GM12878 (cell line): ENCODE measurements at regions not wholly inside any gene's neighbourhood (a gene's known extent, or its start where the extent isn't known, plus 50 kb on each side); places are given as distances from the start of the nearest gene placed in this dataset.

Experiments
- ATAC-seq: fragments of 200-7000 bp; cut with Tn5 transposase; 3 replicates; pipeline ENCODE4 v1.9.1; 2020; ENCODE audit warnings: mild to moderate bottlenecking, moderate library complexity
- BruUV-seq: library from RNA; stranded (reverse); fragments of 400-500 nt; replicated peaks from 2 replicates; lab custom pipeline; 2021; lab: Mats Ljungman, UMichigan
- CTCF ChIA-PET: fragments of 300-600 bp; sonication (Branson Sonifier 250); formaldehyde crosslinking; extraction: SDS; loops from one replicate; lab custom pipeline; 2021; ENCODE audit warnings: inconsistent platforms; lab: Yijun Ruan, JAX
- POLR2A ChIA-PET: fragments of 350-600 bp; formaldehyde crosslinking; extraction: SDS; loops from one replicate; lab custom pipeline; 2021; ENCODE audit warnings: inconsistent platforms; lab: Charles Lee
- RAD21 ChIA-PET: fragments of 300-600 bp; sonication (Branson Sonifier 250); formaldehyde crosslinking; loops from one replicate; lab custom pipeline; 2023; ENCODE audit warnings: antibody characterized with exemption; ENCODE audit not compliant: unreplicated experiment; lab: Charles Lee
- SMC1A ChIA-PET: fragments of 300-600 bp; sonication (Branson Sonifier 250); formaldehyde crosslinking; loops from one replicate; lab custom pipeline; 2023; ENCODE audit not compliant: unreplicated experiment, uncharacterized antibody; lab: Charles Lee
- DNase-seq: peaks from one replicate; pipeline ENCODE4 v3.0.0-alpha.2; 2011; ENCODE audit warnings: low read depth, low spot score
- FAIRE-seq: peaks from 3 replicates; lab custom pipeline; 2011; peaks lifted over from hg19 to GRCh38; lab: Jason Lieb, UNC
- H2AFZ ChIP-seq: 2 replicates; pipeline ENCODE4 v1.6.0; 2011; ENCODE audit warnings: low read depth, low read length, control low read depth; ENCODE audit not compliant: control insufficient read depth
- H3K27ac ChIP-seq: 2 replicates; pipeline ENCODE4 v1.5.1; 2011; ENCODE audit warnings: control low read depth; ENCODE audit not compliant: control insufficient read depth, insufficient read depth
- H3K27me3 ChIP-seq, 2 experiments: replicated peaks in 1 of 2; 2 replicates each; pipeline versions ENCODE4 v1.6.0 to v1.6.1; 2011; ENCODE audit warnings: low read length in 1 of 2; ENCODE audit not compliant: control insufficient read depth in 2 of 2, insufficient read depth in 2 of 2
- H3K36me3 ChIP-seq, 2 experiments: 2 replicates each; pipeline ENCODE4 v1.5.1; 2011; ENCODE audit warnings: low read length in 1 of 2; ENCODE audit not compliant: control insufficient read depth in 2 of 2, insufficient read depth in 2 of 2
- H3K4me1 ChIP-seq: 2 replicates; pipeline ENCODE4 v1.6.1; 2011; ENCODE audit warnings: mild to moderate bottlenecking, low read length, moderate library complexity, mixed read lengths; ENCODE audit not compliant: control insufficient read depth, insufficient read depth
- H3K4me2 ChIP-seq: 2 replicates; pipeline ENCODE4 v1.6.0; 2011; ENCODE audit warnings: control low read depth; ENCODE audit not compliant: control insufficient read depth, insufficient read depth
- H3K4me3 ChIP-seq: fragments of 200-600 bp; sonication (generic); 2 replicates; pipeline ENCODE4 v1.5.1; 2016
- H3K79me2 ChIP-seq: 2 replicates; pipeline ENCODE4 v1.6.0; 2011; ENCODE audit warnings: low read length; ENCODE audit not compliant: control insufficient read depth, insufficient read depth
- H3K9ac ChIP-seq: 2 replicates; pipeline ENCODE4 v1.8.0; 2011; ENCODE audit warnings: low read length, control low read depth, mixed read lengths; ENCODE audit not compliant: control insufficient read depth, insufficient read depth
- H3K9me3 ChIP-seq: replicated peaks from 3 replicates; pipeline ENCODE4 v1.5.1; 2011; ENCODE audit warnings: mild to moderate bottlenecking, low read length; ENCODE audit not compliant: control insufficient read depth, insufficient read depth
- H4K20me1 ChIP-seq: 2 replicates; pipeline ENCODE4 v1.6.0; 2011; ENCODE audit not compliant: control insufficient read depth, insufficient read depth
- E4F1 ChIP-seq: fragments of 450-650 bp; IDR thresholded peaks from 2 replicates; pipeline ENCODE4 v1.6.1; 2018; ENCODE audit warnings: borderline replicate concordance, mild to moderate bottlenecking; ENCODE audit not compliant: partially characterized antibody
- EED ChIP-seq: sonication (generic); IDR thresholded peaks from 2 replicates; pipeline ENCODE4 v1.6.1; 2016; ENCODE audit warnings: antibody characterized with exemption, low read depth
- ETV6 ChIP-seq, 2 experiments: fragments of 450-650 bp in 1 of 2; IDR thresholded peaks in 1 of 2; conservative IDR thresholded peaks in 1 of 2; 2 replicates each; pipeline ENCODE4 v1.6.1; 2014; ENCODE audit warnings: antibody characterized with exemption in 1 of 2, borderline replicate concordance in 1 of 2, low read depth in 1 of 2, mild to moderate bottlenecking in 1 of 2, moderate library complexity in 1 of 2
- HDAC2 ChIP-seq: fragments of 200-600 bp; sonication (generic); IDR thresholded peaks from 2 replicates; pipeline ENCODE4 v1.6.1; 2017
- HDGF ChIP-seq: fragments of 450-650 bp; IDR thresholded peaks from 2 replicates; pipeline ENCODE4 v1.6.1; 2016; ENCODE audit warnings: antibody characterized with exemption
- IKZF1 ChIP-seq: fragments of 450-650 bp; conservative IDR thresholded peaks from 2 replicates; pipeline ENCODE4 v1.6.1; 2017; ENCODE audit warnings: antibody characterized with exemption, mild to moderate bottlenecking
- NFYA ChIP-seq: IDR thresholded peaks from 2 replicates; pipeline ENCODE4 v1.6.1; 2011; ENCODE audit warnings: low read depth, mild to moderate bottlenecking, low read length, improper control_type of control experiment, borderline replicate concordance
- NFYB ChIP-seq: IDR thresholded peaks from 2 replicates; pipeline ENCODE4 v1.6.1; 2011; ENCODE audit warnings: low read depth, mild to moderate bottlenecking, low read length, improper control_type of control experiment, moderate library complexity; ENCODE audit not compliant: insufficient read depth
- NR2F1 ChIP-seq: fragments of 450-650 bp; conservative IDR thresholded peaks from 2 replicates; pipeline ENCODE4 v1.6.1; 2017; ENCODE audit warnings: mild to moderate bottlenecking
- POU2F2 ChIP-seq: IDR thresholded peaks from 3 replicates; pipeline ENCODE4 v1.6.1; 2011; ENCODE audit warnings: low read depth, mild to moderate bottlenecking, low read length, borderline replicate concordance
- SMAD1 ChIP-seq: fragments of 450-650 bp; IDR thresholded peaks from 2 replicates; pipeline ENCODE4 v1.6.1; 2018; ENCODE audit warnings: mild to moderate bottlenecking, low read depth; ENCODE audit not compliant: partially characterized antibody
- TCF7 ChIP-seq: IDR thresholded peaks from 2 replicates; pipeline ENCODE4 v1.6.1; 2014; ENCODE audit warnings: antibody characterized with exemption, borderline replicate concordance
- ZNF24 ChIP-seq: fragments of 450-650 bp; IDR thresholded peaks from 2 replicates; pipeline ENCODE4 v1.6.1; 2017; ENCODE audit warnings: antibody characterized with exemption, mild to moderate bottlenecking
- ZNF687 ChIP-seq: fragments of 450-650 bp; IDR thresholded peaks from 2 replicates; pipeline ENCODE4 v1.6.1; 2017; ENCODE audit warnings: mild to moderate bottlenecking, moderate library complexity
- ZZZ3 ChIP-seq: IDR thresholded peaks from 2 replicates; pipeline ENCODE4 v1.6.1; 2011; ENCODE audit warnings: low read depth; ENCODE audit not compliant: control insufficient read depth, insufficient read length
- WGBS: methylation state at CpG from one replicate; pipeline ENCODE4 v1.1.6; 2016; ENCODE audit warnings: low lambda C conversion rate; ENCODE audit not compliant: insufficient replicate concordance, insufficient coverage; ENCODE audit errors: missing lambda C conversion rate; 5-methylcytosine and 5-hydroxymethylcytosine counted together
- in situ Hi-C: fragments of 300-500 bp; cut with MboI; formaldehyde crosslinking; loops from 9 replicates; pipeline ENCODE4 v1.14.3; 2018; ENCODE audit warnings: mixed read lengths
- intact Hi-C: fragments of 100-400 bp; cut with micrococcal nuclease; formaldehyde crosslinking; loops from one replicate; pipeline ENCODE4 v1.14.2; 2022; ENCODE audit not compliant: unreplicated experiment
- TF ChIP-seq, protein P1 (sequence below): fragments of 150-350 bp; IDR thresholded peaks from 2 replicates; pipeline ENCODE4 v1.6.1; 2014; ENCODE audit warnings: mild to moderate bottlenecking, low read depth, low read length
- TF ChIP-seq, protein P2 (sequence below): IDR thresholded peaks from 2 replicates; pipeline ENCODE4 v1.6.1; 2012; ENCODE audit warnings: low read depth, low read length, improper control_type of control experiment

DNA sequence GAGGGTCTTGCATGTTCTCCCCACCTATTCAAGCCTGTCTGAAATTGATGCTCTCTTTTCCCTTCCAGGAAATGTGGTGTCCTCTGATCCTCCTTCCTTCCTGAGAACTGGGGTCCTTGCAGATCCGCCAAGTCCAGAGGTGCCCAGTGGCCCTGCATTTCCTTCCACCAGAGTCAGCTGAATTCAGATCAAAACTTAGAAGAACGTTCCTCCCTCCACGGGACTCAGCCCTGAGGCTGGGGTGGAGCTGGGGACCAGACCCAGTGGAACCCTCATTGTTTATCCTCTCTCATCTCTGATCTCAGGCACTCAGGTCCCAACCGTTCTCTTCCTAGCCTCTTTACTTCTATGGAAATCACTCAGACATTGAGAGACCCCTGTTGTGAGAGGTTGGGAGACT, 477.3 kb downstream of the TSHZ3 start:
- no TSS peak for BruUV-seq
- SMC1A ChIA-PET: no interaction called here
- 1% methylated on average over 4 of the region's 4 CpGs for WGBS

More for the DNA sequence above, 477.3 kb downstream of the TSHZ3 start:
- Histone ChIP-seq H2AFZ (no peak overlapping the region), H3K4me2 (no peak overlapping the region), H3K9me3 (no peaks in the 10 kb centered on the region), H3K79me2 (no peaks in the 10 kb centered on the region), H4K20me1 (no peaks in the 10 kb centered on the region), H3K27ac (no peak overlapping the region), H3K9ac (no peak overlapping the region), H3K4me3 (no peak overlapping the region), H3K36me3 (no peaks in the 10 kb centered on the region), H3K4me1 (no peaks in the 10 kb centered on the region), H3K27me3 (no peaks in the 10 kb centered on the region)
- FAIRE-seq: no peak
- ChIA-PET POLR2A (no interaction called here), CTCF (no interaction called here), RAD21 (no interaction called here)
- TF ChIP-seq, protein P1, sequence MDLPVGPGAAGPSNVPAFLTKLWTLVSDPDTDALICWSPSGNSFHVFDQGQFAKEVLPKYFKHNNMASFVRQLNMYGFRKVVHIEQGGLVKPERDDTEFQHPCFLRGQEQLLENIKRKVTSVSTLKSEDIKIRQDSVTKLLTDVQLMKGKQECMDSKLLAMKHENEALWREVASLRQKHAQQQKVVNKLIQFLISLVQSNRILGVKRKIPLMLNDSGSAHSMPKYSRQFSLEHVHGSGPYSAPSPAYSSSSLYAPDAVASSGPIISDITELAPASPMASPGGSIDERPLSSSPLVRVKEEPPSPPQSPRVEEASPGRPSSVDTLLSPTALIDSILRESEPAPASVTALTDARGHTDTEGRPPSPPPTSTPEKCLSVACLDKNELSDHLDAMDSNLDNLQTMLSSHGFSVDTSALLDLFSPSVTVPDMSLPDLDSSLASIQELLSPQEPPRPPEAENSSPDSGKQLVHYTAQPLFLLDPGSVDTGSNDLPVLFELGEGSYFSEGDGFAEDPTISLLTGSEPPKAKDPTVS: no peak
- TF ChIP-seq ZNF24: no peak
- no peak for TF ChIP-seq ETV6 (conservative IDR thresholded peaks at IDR 0.05 in 1 of 2, IDR thresholded peaks at IDR 0.05 in 1 of 2; ENCODE audit: borderline replicate concordance in 1 of 2, low read depth in 1 of 2)
- TF ChIP-seq ZNF687: no peak
- TF ChIP-seq HDAC2: no peak
- TF ChIP-seq HDGF: no peak
- TF ChIP-seq NR2F1: no peak
- no peak for TF ChIP-seq POU2F2
- no peak for TF ChIP-seq ZZZ3
- TF ChIP-seq NFYA: no peak
- no peak for TF ChIP-seq SMAD1
- TF ChIP-seq E4F1: no peak
- TF ChIP-seq EED: no peak
- TF ChIP-seq NFYB: no peak
- TF ChIP-seq, protein P2, sequence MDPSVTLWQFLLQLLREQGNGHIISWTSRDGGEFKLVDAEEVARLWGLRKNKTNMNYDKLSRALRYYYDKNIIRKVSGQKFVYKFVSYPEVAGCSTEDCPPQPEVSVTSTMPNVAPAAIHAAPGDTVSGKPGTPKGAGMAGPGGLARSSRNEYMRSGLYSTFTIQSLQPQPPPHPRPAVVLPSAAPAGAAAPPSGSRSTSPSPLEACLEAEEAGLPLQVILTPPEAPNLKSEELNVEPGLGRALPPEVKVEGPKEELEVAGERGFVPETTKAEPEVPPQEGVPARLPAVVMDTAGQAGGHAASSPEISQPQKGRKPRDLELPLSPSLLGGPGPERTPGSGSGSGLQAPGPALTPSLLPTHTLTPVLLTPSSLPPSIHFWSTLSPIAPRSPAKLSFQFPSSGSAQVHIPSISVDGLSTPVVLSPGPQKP: no peak
- TF ChIP-seq IKZF1: no peak
- TF ChIP-seq TCF7: no peak
- intact Hi-C loops (no loop called here), in situ Hi-C loops (no loop called here)
- ATAC-seq: no peak
- DNase-seq: no peak
